HepG2 (cell line): ENCODE measurements at regions not wholly inside any gene's neighbourhood (a gene's known extent, or its start where the extent isn't known, plus 50 kb on each side); places are given as distances from the start of the nearest gene placed in this dataset.
"Not testable (repeated sequence)": the region's sequence is repeated elsewhere in the genome, so short reads cannot be mapped to it uniquely, and the experiment has no call there.

Experiments
- ATAC-seq: fragments of 200-7000 bp; cut with Tn5 transposase; 3 replicates; pipeline ENCODE4 v1.9.1; 2020; ENCODE audit warnings: mild to moderate bottlenecking, moderate library complexity
- BruUV-seq: library from RNA; stranded (reverse); fragments of 400-500 nt; replicated peaks from 2 replicates; lab custom pipeline; 2021; lab: Mats Ljungman, UMichigan
- CTCF ChIA-PET: fragments of 300-600 bp; formaldehyde crosslinking; extraction: SDS; loops from one replicate; lab custom pipeline; 2021; ENCODE audit warnings: low total read pairs, inconsistent platforms, low intra/inter-chr PET ratio; lab: Yijun Ruan, JAX
- POLR2A ChIA-PET: fragments of 350-600 bp; sonication (Branson Sonifier 250); formaldehyde crosslinking; loops from one replicate; lab custom pipeline; 2020; ENCODE audit warnings: antibody characterized with exemption, inconsistent platforms; lab: Yijun Ruan, JAX
- DNase-seq: peaks from one replicate; pipeline ENCODE4 v3.0.0-alpha.2; 2015; ENCODE audit warnings: low spot score
- FAIRE-seq: peaks from 3 replicates; lab custom pipeline; 2011; peaks lifted over from hg19 to GRCh38; lab: Jason Lieb, UNC
- H2AFZ ChIP-seq: one replicate; pipeline ENCODE4 v1.6.1; 2011; ENCODE audit warnings: low read length, inconsistent platforms
- H3K27ac ChIP-seq: fragments of 300-600 bp; 3 replicates; pipeline ENCODE4 v1.8.0; 2011; ENCODE audit warnings: mixed run types, mild to moderate bottlenecking, mixed read lengths, low read length, inconsistent platforms; ENCODE audit not compliant: insufficient read depth; ENCODE audit errors: extremely low read length
- H3K27me3 ChIP-seq, 2 experiments: fragments of 200-600 bp in 1 of 2; 2 replicates in 1 of 2; 3 replicates in 1 of 2; pipeline versions ENCODE4 v1.6.0 to v1.8.0; 2011; ENCODE audit warnings: low read length in 2 of 2, mild to moderate bottlenecking in 2 of 2, moderate library complexity in 2 of 2, inconsistent platforms in 1 of 2; ENCODE audit not compliant: insufficient read depth in 2 of 2, control insufficient read depth in 1 of 2
- H3K36me3 ChIP-seq, 2 experiments: fragments of 200-600 bp in 1 of 2; replicated peaks in 1 of 2; 2 replicates in 1 of 2; 3 replicates in 1 of 2; pipeline versions ENCODE4 v1.5.1 to v1.8.0; 2011; ENCODE audit warnings: low read length in 2 of 2, inconsistent platforms in 1 of 2; ENCODE audit not compliant: insufficient read depth in 2 of 2, control insufficient read depth in 1 of 2
- H3K4me1 ChIP-seq: 2 replicates; pipeline ENCODE4 v1.5.1; 2012; ENCODE audit warnings: low read length, inconsistent platforms; ENCODE audit not compliant: insufficient read depth
- H3K4me2 ChIP-seq: 2 replicates; pipeline ENCODE4 v1.6.0; 2011; ENCODE audit warnings: low read depth, low read length, inconsistent platforms
- H3K4me3 ChIP-seq, 3 experiments: fragments of 200-600 bp in 1 of 3; sonication (generic), shearing (Covaris generic) in 1 of 3; replicated peaks in 1 of 3; 2 replicates each; pipeline ENCODE4 v1.5.1; 2011 to 2016; ENCODE audit warnings: low read length in 3 of 3, inconsistent platforms in 2 of 3, low read depth in 2 of 3, mild to moderate bottlenecking in 2 of 3, control low read depth in 1 of 3, mixed read lengths in 1 of 3; ENCODE audit not compliant: insufficient read depth in 1 of 3
- H3K79me2 ChIP-seq: one replicate; pipeline ENCODE4 v1.6.1; 2011; ENCODE audit warnings: low read length, inconsistent platforms; ENCODE audit not compliant: insufficient read depth
- H3K9ac ChIP-seq: 2 replicates; pipeline ENCODE4 v1.6.0; 2011; ENCODE audit warnings: mild to moderate bottlenecking, low read depth, low read length, inconsistent platforms; ENCODE audit not compliant: insufficient read depth
- H3K9me3 ChIP-seq: 2 replicates; pipeline ENCODE4 v1.5.1; 2012; ENCODE audit warnings: mild to moderate bottlenecking, low read length
- H4K20me1 ChIP-seq: 2 replicates; pipeline ENCODE4 v1.6.0; 2011; ENCODE audit warnings: inconsistent platforms, mild to moderate bottlenecking, low read length, moderate library complexity; ENCODE audit not compliant: insufficient read depth
- HNF4A ChIP-seq: sonication (generic); formaldehyde crosslinking; IDR thresholded peaks from 2 replicates; pipeline ENCODE4 v1.4.0; 2020; ENCODE audit warnings: missing genetic modification reagents
- ZKSCAN5 ChIP-seq: sonication (generic); formaldehyde crosslinking; IDR thresholded peaks from 2 replicates; pipeline ENCODE4 v1.5.1; 2020; ENCODE audit warnings: mild to moderate bottlenecking, missing genetic modification reagents
- WGBS: methylation state at CpG from one replicate; pipeline ENCODE4 v1.1.6; 2017; ENCODE audit warnings: low lambda C conversion rate; 5-methylcytosine and 5-hydroxymethylcytosine counted together
- in situ Hi-C: cut with HindIII; loops from 2 replicates; pipeline ENCODE4 v1.10.0; 2017; ENCODE audit warnings: low pct_unique_long_range_greater_than_20kb; ENCODE audit not compliant: extremely low pct_ligation_motif_present
- intact Hi-C: fragments of 100-400 bp; cut with micrococcal nuclease; formaldehyde crosslinking; loops from one replicate; pipeline ENCODE4 v1.10.0; 2022; ENCODE audit not compliant: unreplicated experiment
- TF ChIP-seq, protein P1 (sequence below): sonication (generic); formaldehyde crosslinking; conservative IDR thresholded peaks from 2 replicates; pipeline ENCODE4 v1.4.0; 2020; ENCODE audit warnings: missing genetic modification reagents
- TF ChIP-seq, protein P2 (sequence below): sonication (generic); formaldehyde crosslinking; conservative IDR thresholded peaks from 2 replicates; pipeline ENCODE4 v1.8.0; 2022; ENCODE audit warnings: mild to moderate bottlenecking, moderate library complexity, missing genetic modification reagents
- TF ChIP-seq, protein P3 (sequence below): sonication (generic); formaldehyde crosslinking; IDR thresholded peaks from 2 replicates; pipeline ENCODE4 v1.5.0; 2020; ENCODE audit warnings: mild to moderate bottlenecking, missing genetic modification reagents, borderline replicate concordance

DNA sequence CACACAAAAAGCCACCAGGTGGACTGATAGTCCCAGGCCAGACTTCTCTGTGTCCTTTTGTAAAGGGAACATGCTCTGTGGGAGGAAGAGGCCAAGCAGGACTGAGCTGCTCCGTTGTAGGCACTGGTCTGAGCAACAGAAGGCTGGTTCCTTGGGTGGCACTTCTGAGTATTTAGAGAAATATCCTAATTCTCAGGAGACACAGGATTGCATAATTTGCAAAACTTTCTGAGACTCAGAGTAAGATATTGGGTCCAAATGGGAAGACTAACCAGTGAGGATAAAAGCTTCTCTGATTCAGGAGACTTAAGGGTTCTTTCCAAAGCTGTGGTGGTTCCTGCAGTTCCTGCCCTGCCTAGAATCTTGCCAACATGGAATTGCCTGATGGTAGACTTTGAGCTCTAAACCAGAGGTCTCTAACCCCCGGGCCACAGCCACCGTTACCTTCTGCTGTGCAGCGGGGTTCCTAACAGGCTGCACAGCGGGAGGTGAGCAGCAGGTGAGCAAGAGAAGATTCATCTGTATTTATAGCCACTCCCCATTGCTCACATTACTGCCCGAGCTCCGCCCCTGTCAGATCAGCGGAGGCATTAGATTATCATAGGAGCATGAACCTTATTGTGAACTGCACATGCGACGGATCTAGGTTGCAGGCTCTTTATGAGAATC, 107.0 kb downstream of the OLIG3 start:
- no peak for DNase-seq
- BruUV-seq: no TSS peak
- Histone ChIP-seq H3K36me3 (no peaks in the 10 kb centered on the region), H3K9me3 (no peaks in the 10 kb centered on the region), H3K4me3 (no peak overlapping the region), H3K79me2 (no peaks in the 10 kb centered on the region), H4K20me1 (no peaks in the 10 kb centered on the region), H2AFZ (peak overlapping the region; percentile 31), H3K27ac (no peak overlapping the region), H3K27me3 (no peaks in the 10 kb centered on the region), H3K4me2 (no peak overlapping the region), H3K4me1 (peaks cover 8% of the 10 kb centered on the region; the same call in 1 of the 2 replicates), H3K9ac (no peak overlapping the region)
- in situ Hi-C loops: no loop called here
- ChIA-PET CTCF (no interaction called here), POLR2A (no interaction called here)
- TF ChIP-seq HNF4A (CRISPR knock-in tag) (peak; percentile 18; the same call in 1 of the 2 replicates), ZKSCAN5 (CRISPR knock-in tag) (no peak)
- TF ChIP-seq, protein P1, sequence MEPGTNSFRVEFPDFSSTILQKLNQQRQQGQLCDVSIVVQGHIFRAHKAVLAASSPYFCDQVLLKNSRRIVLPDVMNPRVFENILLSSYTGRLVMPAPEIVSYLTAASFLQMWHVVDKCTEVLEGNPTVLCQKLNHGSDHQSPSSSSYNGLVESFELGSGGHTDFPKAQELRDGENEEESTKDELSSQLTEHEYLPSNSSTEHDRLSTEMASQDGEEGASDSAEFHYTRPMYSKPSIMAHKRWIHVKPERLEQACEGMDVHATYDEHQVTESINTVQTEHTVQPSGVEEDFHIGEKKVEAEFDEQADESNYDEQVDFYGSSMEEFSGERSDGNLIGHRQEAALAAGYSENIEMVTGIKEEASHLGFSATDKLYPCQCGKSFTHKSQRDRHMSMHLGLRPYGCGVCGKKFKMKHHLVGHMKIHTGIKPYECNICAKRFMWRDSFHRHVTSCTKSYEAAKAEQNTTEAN (CRISPR knock-in tag): no peak
- TF ChIP-seq, protein P2, sequence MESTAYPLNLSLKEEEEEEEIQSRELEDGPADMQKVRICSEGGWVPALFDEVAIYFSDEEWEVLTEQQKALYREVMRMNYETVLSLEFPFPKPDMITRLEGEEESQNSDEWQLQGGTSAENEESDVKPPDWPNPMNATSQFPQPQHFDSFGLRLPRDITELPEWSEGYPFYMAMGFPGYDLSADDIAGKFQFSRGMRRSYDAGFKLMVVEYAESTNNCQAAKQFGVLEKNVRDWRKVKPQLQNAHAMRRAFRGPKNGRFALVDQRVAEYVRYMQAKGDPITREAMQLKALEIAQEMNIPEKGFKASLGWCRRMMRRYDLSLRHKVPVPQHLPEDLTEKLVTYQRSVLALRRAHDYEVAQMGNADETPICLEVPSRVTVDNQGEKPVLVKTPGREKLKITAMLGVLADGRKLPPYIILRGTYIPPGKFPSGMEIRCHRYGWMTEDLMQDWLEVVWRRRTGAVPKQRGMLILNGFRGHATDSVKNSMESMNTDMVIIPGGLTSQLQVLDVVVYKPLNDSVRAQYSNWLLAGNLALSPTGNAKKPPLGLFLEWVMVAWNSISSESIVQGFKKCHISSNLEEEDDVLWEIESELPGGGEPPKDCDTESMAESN: no peak
- TF ChIP-seq, protein P3, sequence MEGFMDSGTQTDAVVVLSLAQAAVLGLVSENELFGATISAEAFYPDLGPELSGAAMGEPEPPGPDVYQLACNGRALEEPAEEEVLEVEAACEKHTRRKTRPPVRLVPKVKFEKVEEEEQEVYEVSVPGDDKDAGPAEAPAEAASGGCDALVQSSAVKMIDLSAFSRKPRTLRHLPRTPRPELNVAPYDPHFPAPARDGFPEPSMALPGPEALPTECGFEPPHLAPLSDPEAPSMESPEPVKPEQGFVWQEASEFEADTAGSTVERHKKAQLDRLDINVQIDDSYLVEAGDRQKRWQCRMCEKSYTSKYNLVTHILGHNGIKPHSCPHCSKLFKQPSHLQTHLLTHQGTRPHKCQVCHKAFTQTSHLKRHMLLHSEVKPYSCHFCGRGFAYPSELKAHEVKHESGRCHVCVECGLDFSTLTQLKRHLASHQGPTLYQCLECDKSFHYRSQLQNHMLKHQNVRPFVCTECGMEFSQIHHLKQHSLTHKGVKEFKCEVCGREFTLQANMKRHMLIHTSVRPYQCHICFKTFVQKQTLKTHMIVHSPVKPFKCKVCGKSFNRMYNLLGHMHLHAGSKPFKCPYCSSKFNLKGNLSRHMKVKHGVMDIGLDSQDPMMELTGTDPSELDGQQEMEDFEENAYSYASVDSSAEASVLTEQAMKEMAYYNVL (CRISPR knock-in tag): no peak
- no peak for FAIRE-seq
- ATAC-seq: peak; percentile 39; the same call in 2 of the 3 replicates
- 55% methylated on average over 9 of the region's 10 CpGs for WGBS
- intact Hi-C loops: no loop called here

DNA sequence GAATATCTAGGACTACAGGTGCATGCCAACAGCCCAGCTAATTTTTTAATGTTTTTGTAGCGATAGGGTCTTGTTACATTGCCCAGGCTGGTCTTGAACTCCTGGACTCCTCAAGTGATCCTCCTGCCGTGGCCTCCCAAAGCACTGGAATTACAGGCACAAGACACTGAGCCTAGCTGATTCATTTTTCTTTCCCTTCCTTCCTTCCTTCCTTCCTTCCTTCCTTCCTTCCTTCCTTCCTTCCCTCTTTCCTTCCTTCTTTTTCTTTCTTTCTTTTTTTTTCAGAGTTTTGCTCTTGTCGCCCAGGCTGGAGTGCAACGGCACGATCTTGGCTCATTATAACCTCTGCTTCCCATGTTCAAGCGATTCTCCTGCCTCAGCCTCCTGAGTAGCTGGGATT, 110.9 kb downstream of the OLIG3 start:
- WGBS: 65% methylated on average over 6 of the region's 6 CpGs
- H3K27me3 ChIP-seq, H3K4me1 ChIP-seq, POLR2A ChIA-PET, H3K4me3 ChIP-seq, DNase-seq, in situ Hi-C loops, H3K9me3 ChIP-seq, H3K27ac ChIP-seq, H3K9ac ChIP-seq, intact Hi-C loops, BruUV-seq, H3K36me3 ChIP-seq, H4K20me1 ChIP-seq, CTCF ChIA-PET, H2AFZ ChIP-seq, FAIRE-seq, H3K79me2 ChIP-seq, ATAC-seq, H3K4me2 ChIP-seq: not testable (repeated sequence)
